SH-SY5Y (cell line): ENCODE measurements at regions not wholly inside any gene's neighbourhood (a gene's known extent, or its start where the extent isn't known, plus 50 kb on each side); places are given as distances from the start of the nearest gene placed in this dataset.

ENCODE experiments used
- GATA2 ChIP-seq: IDR thresholded peaks from 2 replicates; pipeline ENCODE4 v1.6.1; 2011; ENCODE audit warnings: mild to moderate bottlenecking, low read depth, low read length
- GATA3 ChIP-seq: IDR thresholded peaks from 2 replicates; pipeline ENCODE4 v1.6.1; 2011; ENCODE audit warnings: low read depth, mild to moderate bottlenecking, low read length, moderate library complexity

GRCh38 chr3:156059950-156060501 is 60.4 kb upstream of the KCNAB1 start:
- TF ChIP-seq GATA2 (no peak), GATA3 (no peak)
